T47D (cell line): ENCODE measurements at regions not wholly inside any gene's neighbourhood (a gene's known extent, or its start where the extent isn't known, plus 50 kb on each side); places are given as distances from the start of the nearest gene placed in this dataset.

Source experiments
- DNase-seq, 2 experiments: peaks; one replicate each; pipeline versions ENCODE4 v3.0.0 to v3.0.0-alpha.2; 2011 to 2012; ENCODE audit warnings: low read depth in 1 of 2, low spot score in 1 of 2
- JUND ChIP-seq: IDR thresholded peaks from 2 replicates; pipeline ENCODE4 v1.6.1; 2012; ENCODE audit warnings: low read depth
- in situ Hi-C: cut with HindIII; loops from 2 replicates; pipeline ENCODE4 v1.10.0; 2016; ENCODE audit warnings: low sequenced_read_pairs, low pct_unique_long_range_greater_than_20kb

DNA sequence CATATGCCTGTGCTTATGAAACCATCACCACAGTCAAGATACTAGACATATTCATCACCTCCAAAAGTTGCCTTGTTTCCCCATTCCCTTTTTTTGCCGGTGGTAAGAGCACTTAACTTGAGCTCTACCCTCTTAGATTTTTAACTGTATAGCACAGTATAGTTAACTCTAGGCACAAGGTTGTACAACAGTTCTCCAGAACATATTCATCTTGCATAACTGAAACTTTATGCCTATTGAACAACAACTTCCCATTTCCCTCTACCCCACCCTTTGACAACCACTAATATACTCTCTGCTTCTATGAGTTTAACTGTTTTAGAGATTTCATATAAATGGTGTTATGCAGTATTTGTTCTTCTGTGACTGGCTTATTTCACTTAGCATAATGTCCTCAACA is 119.3 kb downstream of the ASB9 start:
- DNase-seq, result no peak
- TF ChIP-seq JUND, result no peak
- in situ Hi-C loops, result no loop called here

DNA sequence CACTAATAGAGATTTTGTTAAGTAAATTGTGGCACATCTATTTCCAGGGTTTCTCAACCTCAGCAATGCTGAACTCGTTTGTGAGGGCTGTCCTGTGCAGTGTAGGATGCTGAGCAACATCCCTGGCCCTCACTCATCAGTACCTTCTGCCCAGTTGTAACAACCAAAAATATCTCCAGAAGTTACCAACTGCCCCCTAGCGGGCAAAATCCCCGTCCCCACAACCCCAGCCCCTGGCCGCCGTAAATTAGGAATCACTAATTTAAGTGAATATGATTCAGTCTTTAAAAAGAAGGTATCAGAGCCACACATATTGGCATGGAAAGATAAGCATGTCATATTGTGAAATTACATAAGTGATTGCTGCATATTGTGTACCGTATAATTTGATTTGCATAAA is 123.4 kb downstream of the ASB9 start:
- DNase-seq, result peak in 1 of 2 experiments; percentile 7
- in situ Hi-C loops, result no loop called here

DNA sequence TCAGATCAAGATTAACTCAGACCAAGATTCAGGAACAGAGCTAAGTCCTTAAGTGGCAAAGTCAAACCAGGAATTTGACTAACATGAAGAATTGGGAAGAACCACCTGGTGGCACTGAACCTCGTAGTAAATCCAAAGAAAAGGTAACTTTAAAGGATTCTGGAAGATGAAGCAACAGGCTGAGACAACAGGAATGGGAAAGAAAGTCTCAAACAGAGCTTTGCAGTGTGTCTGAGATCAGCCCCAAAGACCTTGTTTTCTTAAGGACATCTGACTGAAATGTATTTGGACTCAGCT is 126.1 kb downstream of the ASB9 start:
- in situ Hi-C loops, result no loop called here
- TF ChIP-seq JUND, result no peak
- DNase-seq, result peak in 1 of 2 experiments; percentile 12

More for the DNA sequence above, 123.4 kb downstream of the ASB9 start:
- TF ChIP-seq JUND, result no peak

DNA sequence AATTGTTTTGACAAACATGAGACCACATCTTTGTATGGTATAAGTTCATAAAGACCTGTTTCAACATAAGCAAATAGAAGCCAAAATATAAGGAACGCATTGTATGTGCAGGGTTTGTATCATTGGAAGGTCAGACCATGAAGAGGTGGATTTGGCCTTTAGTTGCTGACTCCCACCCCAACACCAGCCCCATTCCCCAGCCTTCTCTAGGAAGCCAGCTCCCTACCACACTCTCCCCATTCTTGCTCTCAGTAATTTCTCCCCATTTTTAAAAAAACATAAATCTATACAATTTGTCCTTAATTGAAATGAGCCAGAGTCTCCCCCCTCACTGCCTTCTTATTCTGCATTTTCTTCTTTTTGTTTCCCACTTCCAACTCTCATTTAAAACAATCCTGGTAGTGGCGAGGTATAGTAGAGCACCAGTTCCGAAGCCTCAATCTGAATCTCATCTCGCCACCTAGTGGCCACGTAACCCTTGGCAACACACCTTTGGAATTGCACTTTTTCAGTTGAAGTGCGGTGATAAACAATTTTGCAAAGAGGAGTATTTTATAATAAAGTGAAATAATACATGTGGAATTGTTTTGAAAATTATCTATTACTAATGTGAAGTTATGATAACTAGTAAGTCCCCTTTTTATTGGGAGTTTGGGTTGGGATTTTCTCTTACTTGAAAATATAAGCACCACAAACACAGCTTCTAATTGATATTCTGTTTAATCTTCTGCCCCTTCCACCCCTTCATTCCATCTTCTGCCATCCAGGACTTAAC is 126.6 kb downstream of the ASB9 start:
- in situ Hi-C loops, result no loop called here
- peak; percentile 4 to 61 for DNase-seq
- TF ChIP-seq JUND, result no peak

DNA sequence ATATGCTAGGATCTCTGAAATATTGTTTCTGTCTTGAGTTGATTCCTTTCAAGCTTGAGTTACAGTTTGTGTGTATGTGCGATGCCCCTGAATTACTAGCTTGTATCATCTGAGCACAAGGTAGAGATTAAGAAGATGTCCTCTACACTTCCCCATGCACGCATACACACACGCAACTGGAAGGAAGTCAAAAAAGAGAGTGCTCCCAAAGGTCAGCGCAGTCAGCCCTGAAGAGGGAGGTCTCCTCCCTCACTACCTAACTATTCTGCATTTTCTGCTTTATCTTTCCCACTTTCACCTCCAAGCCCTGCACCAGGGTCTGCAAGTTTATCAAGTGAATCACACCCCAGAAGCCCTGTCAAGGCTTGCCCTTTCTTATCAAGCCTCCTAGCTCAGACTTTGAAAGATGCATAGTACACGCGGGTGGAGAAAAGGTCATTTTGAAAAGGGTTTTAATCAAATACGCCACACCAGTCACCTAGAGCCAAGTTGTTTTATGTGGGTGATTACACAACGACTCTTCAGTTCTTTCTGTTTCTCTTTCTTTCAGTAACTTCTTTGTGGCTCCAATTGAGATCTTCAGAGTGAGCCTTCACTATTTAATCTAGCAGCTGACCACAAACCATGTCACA is 127.7 kb downstream of the ASB9 start:
- no peak for TF ChIP-seq JUND
- DNase-seq, result no peak
- in situ Hi-C loops, result no loop called here

DNA sequence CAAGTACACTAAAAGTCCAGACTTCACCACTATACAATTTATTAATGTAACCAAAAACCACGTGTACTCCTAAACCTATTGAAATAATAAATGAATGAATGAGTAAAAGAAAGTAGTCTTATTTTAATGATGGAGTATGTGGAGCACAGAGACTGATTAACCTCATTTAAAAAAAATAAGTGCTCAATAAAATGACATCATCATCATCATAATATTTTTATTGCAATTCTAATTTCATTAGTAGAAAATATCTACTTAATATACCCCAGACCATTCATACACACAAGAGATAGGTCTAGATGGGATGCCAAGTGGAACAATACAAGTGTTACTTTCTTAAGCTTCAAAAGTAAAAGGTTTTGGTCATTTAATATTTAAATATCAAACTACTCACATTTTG is 133.1 kb downstream of the ASB9 start:
- TF ChIP-seq JUND, result no peak
- no peak for DNase-seq
- in situ Hi-C loops, result no loop called here

DNA sequence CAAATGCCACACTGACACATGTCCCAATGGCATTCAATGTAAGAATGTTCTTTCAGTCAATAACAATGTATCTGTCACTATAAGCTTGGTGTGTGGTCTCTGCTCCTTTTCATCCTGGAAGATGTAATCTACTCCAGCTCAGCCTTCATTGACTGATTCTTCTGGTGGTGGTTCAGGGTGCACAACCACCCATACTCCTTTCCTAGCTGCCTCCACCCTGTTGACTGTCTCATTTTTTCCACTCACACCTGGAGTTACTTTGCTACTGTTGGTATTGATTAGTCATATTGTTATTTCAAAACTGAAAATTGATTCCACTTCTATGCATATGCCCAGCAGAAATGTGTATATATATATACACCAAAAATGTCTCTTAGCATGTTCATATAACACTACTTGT is 140.5 kb downstream of the ASB9 start:
- no peak for TF ChIP-seq JUND
- DNase-seq, result no peak
- in situ Hi-C loops, result no loop called here

DNA sequence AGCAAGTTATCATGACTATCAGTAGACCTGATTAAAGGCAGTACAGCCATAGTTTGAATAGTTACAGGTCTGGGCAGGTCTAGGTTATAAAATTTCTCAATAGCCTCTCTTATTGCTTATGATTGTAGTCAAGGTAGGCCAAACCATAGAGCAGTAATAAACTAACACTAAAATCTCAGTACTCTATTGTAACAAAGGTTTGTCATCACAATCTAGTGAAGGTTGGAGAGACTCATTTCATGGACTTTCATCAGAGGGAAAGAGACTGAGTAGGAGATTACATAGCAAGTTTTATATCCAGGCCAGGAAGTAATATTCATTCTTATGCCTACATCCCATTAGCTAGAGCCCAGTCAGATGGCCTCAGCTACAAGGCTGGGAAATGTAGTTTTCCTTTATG is 141.0 kb downstream of the ASB9 start:
- TF ChIP-seq JUND, result no peak
- in situ Hi-C loops, result no loop called here
- no peak for DNase-seq

DNA sequence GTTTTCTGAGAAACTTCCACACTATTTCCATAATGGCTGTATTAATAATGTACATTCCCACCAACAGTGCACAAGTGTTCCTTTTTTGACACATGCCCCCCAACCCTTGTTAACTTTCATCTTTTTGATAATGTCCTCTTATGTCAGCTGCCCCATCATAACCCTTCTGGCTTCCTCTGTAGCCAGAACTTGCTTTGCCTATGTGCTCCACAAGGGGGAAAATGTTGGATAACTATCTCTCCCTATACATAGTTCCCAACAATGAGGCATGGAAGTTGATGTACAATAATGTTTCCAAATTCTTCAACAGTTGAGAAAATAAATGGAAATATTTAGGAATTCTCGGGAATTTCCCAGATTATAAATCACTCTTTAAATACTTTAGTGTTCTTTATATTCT is 142.9 kb downstream of the ASB9 start:
- DNase-seq, result no peak
- no peak for TF ChIP-seq JUND
- in situ Hi-C loops, result no loop called here

DNA sequence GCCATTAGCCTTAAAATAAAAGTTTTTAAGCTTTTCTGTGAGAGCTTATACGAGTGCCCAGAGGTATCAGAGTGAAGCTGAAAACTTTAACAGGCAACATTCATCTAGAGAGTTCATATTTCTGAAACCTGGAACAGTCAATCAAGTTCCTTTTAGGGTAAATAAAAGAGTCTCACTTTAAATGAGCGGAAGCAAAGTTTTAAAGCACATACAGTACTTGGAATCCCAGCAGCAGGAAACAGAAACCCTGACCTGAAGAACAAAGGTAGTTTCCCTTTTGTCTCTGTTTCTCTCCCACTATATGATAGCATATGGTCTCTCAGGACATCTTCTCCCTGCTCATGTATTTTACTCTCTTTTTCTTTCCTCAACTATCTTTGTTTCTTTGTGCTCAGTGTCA is 153.0 kb downstream of the ASB9 start:
- no peak for TF ChIP-seq JUND
- in situ Hi-C loops, result no loop called here
- DNase-seq, result no peak

DNA sequence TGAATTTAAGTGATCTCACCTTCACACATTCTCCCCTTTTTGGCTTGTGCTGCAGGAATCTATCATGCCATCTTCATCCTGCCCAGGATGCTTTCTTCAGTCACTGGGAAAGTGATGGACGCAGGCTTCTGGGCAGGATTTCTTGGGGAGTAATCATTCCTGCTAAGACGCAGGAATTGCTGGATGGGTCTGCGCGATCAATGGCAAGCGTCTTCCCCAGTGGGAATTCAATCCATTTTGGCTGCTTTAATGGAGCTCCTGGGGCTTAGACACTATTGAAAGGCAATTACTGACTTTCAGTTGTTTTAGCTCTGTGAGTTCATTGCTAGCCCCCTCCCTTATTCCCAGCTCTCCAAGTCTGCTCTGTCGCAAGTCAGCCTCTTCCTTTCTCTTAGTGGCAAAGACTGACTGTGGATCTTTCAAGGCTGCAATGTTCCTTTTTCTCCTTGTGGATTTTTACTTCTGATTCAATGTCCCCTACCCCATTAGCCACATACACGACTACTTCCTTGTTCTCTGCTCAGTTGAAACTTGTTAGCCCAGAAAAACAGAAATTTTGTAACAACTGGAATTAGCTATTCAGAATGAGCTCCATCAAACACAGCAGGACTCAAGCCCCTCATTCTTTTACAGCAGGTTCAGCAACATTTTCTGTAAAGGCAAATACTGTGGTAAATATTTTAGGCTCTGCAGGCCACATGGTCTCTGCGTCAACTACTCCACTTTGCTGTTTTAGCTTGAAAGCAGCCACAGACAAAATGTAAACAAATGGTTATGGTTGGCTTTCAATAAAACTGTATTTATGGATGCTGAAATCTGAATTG is 154.9 kb downstream of the ASB9 start:
- DNase-seq, result no peak
- in situ Hi-C loops, result no loop called here
- TF ChIP-seq JUND, result no peak

DNA sequence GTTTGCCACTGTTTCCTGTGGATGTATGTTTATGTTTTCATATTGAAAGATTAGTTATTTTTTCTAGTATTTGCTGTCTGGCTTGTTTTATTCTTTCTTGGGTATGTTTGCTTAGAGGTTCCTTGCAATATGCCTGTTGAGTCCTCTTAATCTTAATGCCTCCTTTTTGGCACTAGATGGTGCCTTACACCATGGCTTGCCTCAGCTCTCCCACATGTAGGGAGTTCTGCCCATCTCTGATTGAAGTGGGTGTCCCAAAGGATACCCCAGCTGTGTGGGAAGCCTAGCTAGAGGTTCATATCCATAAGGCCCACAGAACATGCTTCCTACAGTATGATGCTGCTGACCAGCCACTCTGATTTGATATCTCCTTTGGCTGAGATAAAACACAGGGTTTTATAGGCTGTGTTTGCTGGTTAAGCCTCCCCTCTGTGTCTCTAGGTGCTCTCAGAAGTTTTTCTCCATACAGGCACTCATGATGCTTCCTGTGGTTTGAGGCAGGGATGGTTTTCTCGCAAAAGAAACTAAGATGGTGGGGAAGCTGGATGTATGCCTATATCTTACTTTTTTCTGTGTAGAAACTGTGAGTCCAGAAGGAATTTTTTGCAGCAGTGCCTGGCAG is 162.4 kb downstream of the ASB9 start:
- DNase-seq, result peak in 1 of 2 experiments; percentile 7
- in situ Hi-C loops, result no loop called here
- TF ChIP-seq JUND, result no peak

DNA sequence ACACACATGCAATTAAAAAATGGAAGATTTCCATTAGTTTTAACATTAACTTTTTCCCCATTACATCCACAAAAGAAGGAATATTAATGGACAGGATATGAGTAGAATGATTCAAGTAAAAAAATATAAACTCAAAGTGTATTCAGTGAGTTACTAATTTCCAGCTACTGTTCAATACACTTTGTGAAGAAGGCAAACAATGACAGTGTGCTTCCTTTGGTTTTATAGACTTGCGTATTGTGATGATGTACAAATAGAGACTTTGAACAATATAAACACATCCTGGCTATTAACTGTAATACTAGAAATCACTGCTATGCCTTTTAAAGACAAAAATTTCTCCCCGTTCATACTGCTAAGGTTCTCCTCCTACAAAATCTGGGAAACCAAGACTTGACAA is 171.4 kb downstream of the ASB9 start:
- TF ChIP-seq JUND, result no peak
- no peak for DNase-seq
- in situ Hi-C loops, result no loop called here
